B cell (primary cell): ENCODE measurements at regions not wholly inside any gene's neighbourhood (a gene's known extent, or its start where the extent isn't known, plus 50 kb on each side); places are given as distances from the start of the nearest gene placed in this dataset.

Source experiments
- ATAC-seq: fragments of 200-7000 bp; cut with Tn5 transposase; one replicate; pipeline ENCODE4 v1.10.0; 2021; ENCODE audit warnings: low read depth, mild to moderate bottlenecking, moderate number of reproducible peaks, moderate library complexity
- CTCF ChIA-PET: fragments of 350-600 bp; sonication (Branson Sonifier 250); formaldehyde crosslinking; loops from one replicate; lab custom pipeline; 2021; ENCODE audit warnings: antibody characterized with exemption, inconsistent platforms; lab: Charles Lee
- POLR2A ChIA-PET: fragments of 350-600 bp; sonication (Branson Sonifier 250); formaldehyde crosslinking; loops from one replicate; lab custom pipeline; 2021; ENCODE audit warnings: antibody characterized with exemption; lab: Charles Lee
- DNase-seq: peaks from one replicate; pipeline ENCODE4 v3.0.0; 2013
- H2AFZ ChIP-seq: 2 replicates; pipeline ENCODE4 v1.6.1; 2012; ENCODE audit warnings: mild to moderate bottlenecking, low read depth, low read length; ENCODE audit not compliant: insufficient read depth, poor library complexity, severe bottlenecking
- H3K27ac ChIP-seq, 2 donors: 1 replicate in 1 of 2; 2 replicates in 1 of 2; pipeline ENCODE4 v1.5.1; 2012 to 2013; ENCODE audit warnings: low read length in 2 of 2, mild to moderate bottlenecking in 2 of 2, moderate library complexity in 1 of 2
- H3K27me3 ChIP-seq, 4 experiments: fragments of 200-600 bp in 1 of 4; sonication (generic) in 1 of 4; replicated peaks in 1 of 4; 1 replicate in 2 of 4; 2 replicates in 2 of 4; pipeline versions ENCODE4 v1.6.1 to v1.7.0; 2013 to 2016; ENCODE audit warnings: low read length in 3 of 4, mild to moderate bottlenecking in 2 of 4, mixed read lengths in 1 of 4, moderate library complexity in 1 of 4; ENCODE audit not compliant: insufficient read depth in 4 of 4, control insufficient read depth in 3 of 4; ENCODE audit errors: control extremely low read depth in 1 of 4
- H3K36me3 ChIP-seq, 2 experiments: replicated peaks in 1 of 2; 1 replicate in 1 of 2; 2 replicates in 1 of 2; pipeline versions ENCODE4 v1.6.1 to v1.7.1; 2013; ENCODE audit warnings: low read length in 1 of 2; ENCODE audit not compliant: insufficient read depth in 2 of 2, control insufficient read depth in 1 of 2; ENCODE audit errors: control extremely low read depth in 1 of 2, extremely low read depth in 1 of 2
- H3K4me1 ChIP-seq, 2 donors: fragments of 200-600 bp in 1 of 2; sonication (generic) in 1 of 2; 1 replicate in 1 of 2; 2 replicates in 1 of 2; pipeline versions ENCODE4 v1.5.1 to v1.6.1; 2013 to 2017; ENCODE audit warnings: low read length in 2 of 2; ENCODE audit not compliant: control insufficient read depth in 2 of 2, insufficient read depth in 2 of 2
- H3K4me2 ChIP-seq: replicated peaks from 2 replicates; pipeline ENCODE3; 2012; ENCODE audit warnings: mild to moderate bottlenecking, low read depth, low read length; ENCODE audit not compliant: poor library complexity, severe bottlenecking
- H3K4me3 ChIP-seq, 5 experiments: fragments of 200-600 bp in 1 of 5; sonication (generic) in 1 of 5; 1 replicate in 3 of 5; 2 replicates in 2 of 5; pipeline versions ENCODE4 v1.5.1 to v1.7.0; 2011 to 2016; ENCODE audit warnings: low read length in 4 of 5, mild to moderate bottlenecking in 4 of 5, low read depth in 2 of 5, control low read depth in 1 of 5, moderate library complexity in 1 of 5; ENCODE audit not compliant: insufficient read depth in 1 of 5; ENCODE audit errors: control extremely low read depth in 1 of 5, extremely low read depth in 1 of 5
- H3K79me2 ChIP-seq: fragments of 200-600 bp; sonication (generic); one replicate; pipeline ENCODE4 v1.6.0; 2016; ENCODE audit warnings: low read length; ENCODE audit not compliant: control insufficient read depth, insufficient read depth
- H3K9ac ChIP-seq: fragments of 200-600 bp; sonication (generic); 2 replicates; pipeline ENCODE4 v1.6.1; 2017; ENCODE audit warnings: mild to moderate bottlenecking, low read length, moderate library complexity
- H3K9me3 ChIP-seq, 3 donors: one replicate each; pipeline versions ENCODE4 v1.6.1 to v1.7.1; 2013; ENCODE audit warnings: low read length in 2 of 3; ENCODE audit not compliant: control insufficient read depth in 2 of 3, insufficient read depth in 1 of 3; ENCODE audit errors: control extremely low read depth in 1 of 3
- H4K20me1 ChIP-seq: 2 replicates; pipeline ENCODE4 v1.6.0; 2012; ENCODE audit warnings: mild to moderate bottlenecking, low read length; ENCODE audit not compliant: insufficient read depth, control insufficient read depth, poor library complexity, severe bottlenecking
- H3K27ac Mint-ChIP-seq: one replicate; pipeline ENCODE4 v1.8.0; 2021; ENCODE audit warnings: mixed read lengths
- H3K27me3 Mint-ChIP-seq: one replicate; pipeline ENCODE4 v1.8.0; 2021; ENCODE audit warnings: mixed read lengths
- H3K4me1 Mint-ChIP-seq: one replicate; pipeline ENCODE4 v1.8.0; 2021; ENCODE audit warnings: mixed read lengths
- H3K4me3 Mint-ChIP-seq: one replicate; pipeline ENCODE4 v1.8.0; 2021; ENCODE audit warnings: mixed read lengths
- H3K9me3 Mint-ChIP-seq: one replicate; pipeline ENCODE4 v1.8.0; 2022; ENCODE audit warnings: mixed read lengths; ENCODE audit not compliant: insufficient read depth
- EZH2 ChIP-seq: IDR thresholded peaks from 2 replicates; pipeline ENCODE4 v1.6.1; 2012; ENCODE audit warnings: borderline replicate concordance, low read depth, mild to moderate bottlenecking, moderate library complexity, low read length; ENCODE audit not compliant: insufficient read depth, poor library complexity, severe bottlenecking
- WGBS: methylation state at CpG from one replicate; pipeline ENCODE4 v1.1.5; 2013; ENCODE audit warnings: missing lambda C conversion rate; ENCODE audit not compliant: insufficient coverage; 5-methylcytosine and 5-hydroxymethylcytosine counted together
- intact Hi-C: fragments of 100-400 bp; cut with micrococcal nuclease; formaldehyde crosslinking; loops from one replicate; pipeline ENCODE4 v1.10.0; 2022
- TF ChIP-seq, protein P1 (sequence below): fragments of 200-600 bp; IDR thresholded peaks from one replicate; pipeline ENCODE4 v1.8.0; 2022; ENCODE audit warnings: antibody characterized with exemption, mild to moderate bottlenecking

- peaks cover 0 to 4% (median 2%) of the 10 kb centered on the region in 3 donors for H3K9me3 ChIP-seq
- peak overlapping the region; percentile 70 for H3K4me2 ChIP-seq
- no peaks in the 10 kb centered on the region for H3K27me3 ChIP-seq
- Mint-ChIP-seq H3K9me3 (peaks cover 3% of the 10 kb centered on the region), H3K4me3 (peak overlapping the region; percentile 77), H3K4me1 (peaks cover 37% of the 10 kb centered on the region), H3K27ac (peak overlapping the region; percentile 92), H3K27me3 (no peaks in the 10 kb centered on the region)
- CTCF ChIA-PET = no interaction called here
- H3K9ac ChIP-seq = peak overlapping the region; percentile 59
- H4K20me1 ChIP-seq = no peaks in the 10 kb centered on the region
- ATAC-seq = no peak
- H2AFZ ChIP-seq = peak overlapping the region; percentile 62
- H3K27ac ChIP-seq = peak overlapping the region; percentile 43 to 85
- no peaks in the 10 kb centered on the region for H3K79me2 ChIP-seq
- TF ChIP-seq EZH2 = no peak
- TF ChIP-seq, protein P1, sequence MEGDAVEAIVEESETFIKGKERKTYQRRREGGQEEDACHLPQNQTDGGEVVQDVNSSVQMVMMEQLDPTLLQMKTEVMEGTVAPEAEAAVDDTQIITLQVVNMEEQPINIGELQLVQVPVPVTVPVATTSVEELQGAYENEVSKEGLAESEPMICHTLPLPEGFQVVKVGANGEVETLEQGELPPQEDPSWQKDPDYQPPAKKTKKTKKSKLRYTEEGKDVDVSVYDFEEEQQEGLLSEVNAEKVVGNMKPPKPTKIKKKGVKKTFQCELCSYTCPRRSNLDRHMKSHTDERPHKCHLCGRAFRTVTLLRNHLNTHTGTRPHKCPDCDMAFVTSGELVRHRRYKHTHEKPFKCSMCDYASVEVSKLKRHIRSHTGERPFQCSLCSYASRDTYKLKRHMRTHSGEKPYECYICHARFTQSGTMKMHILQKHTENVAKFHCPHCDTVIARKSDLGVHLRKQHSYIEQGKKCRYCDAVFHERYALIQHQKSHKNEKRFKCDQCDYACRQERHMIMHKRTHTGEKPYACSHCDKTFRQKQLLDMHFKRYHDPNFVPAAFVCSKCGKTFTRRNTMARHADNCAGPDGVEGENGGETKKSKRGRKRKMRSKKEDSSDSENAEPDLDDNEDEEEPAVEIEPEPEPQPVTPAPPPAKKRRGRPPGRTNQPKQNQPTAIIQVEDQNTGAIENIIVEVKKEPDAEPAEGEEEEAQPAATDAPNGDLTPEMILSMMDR = no peak
- intact Hi-C loops = no loop called here
- POLR2A ChIA-PET = no interaction called here
- H3K36me3 ChIP-seq = no peaks in the 10 kb centered on the region
- peak overlapping the region in 2 of 5 experiments; percentile 5 to 55 for H3K4me3 ChIP-seq
- no peak for DNase-seq
- WGBS = no CpG with 5 or more reads among the region's 2 CpGs
- H3K4me1 ChIP-seq = peaks cover 20 to 25% of the 10 kb centered on the region in 2 donors
These were observed 284.2 kb downstream of the C3orf38 start for GRCh38 chr3:88434001-88434400.

DNA sequence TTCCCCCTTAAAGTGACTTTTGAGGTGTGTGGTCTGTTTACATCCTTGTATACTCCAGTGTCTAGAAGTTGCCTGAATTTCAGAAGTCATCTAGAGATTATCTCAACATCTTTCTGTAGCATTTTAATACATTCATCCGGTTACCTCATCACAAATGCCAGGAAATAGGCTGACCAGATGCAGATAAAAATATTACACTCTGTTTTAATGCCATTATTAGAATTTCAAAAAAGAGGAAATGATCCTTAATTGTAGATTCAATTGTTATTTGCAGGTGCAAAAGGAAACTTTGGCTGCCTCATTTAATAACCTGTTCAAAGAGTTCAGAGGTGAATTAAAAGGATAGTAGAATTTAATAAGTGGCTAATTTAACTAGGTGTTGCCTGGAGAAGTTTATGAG, 290.9 kb downstream of the C3orf38 start:
- H3K27ac ChIP-seq = peak overlapping the region in 1 of 2 donors; percentile 55
- no peaks in the 10 kb centered on the region for H3K79me2 ChIP-seq
- CTCF ChIA-PET = no interaction called here
- peaks cover 8 to 20% of the 10 kb centered on the region in 2 donors for H3K4me1 ChIP-seq
- peak; percentile 10 for ATAC-seq
- peak overlapping the region; percentile 78 for H3K4me3 Mint-ChIP-seq
- POLR2A ChIA-PET = no interaction called here
- H3K4me2 ChIP-seq = peak overlapping the region; percentile 57
- H2AFZ ChIP-seq = peak overlapping the region; percentile 34
- H3K36me3 ChIP-seq = no peaks in the 10 kb centered on the region
- no peaks in the 10 kb centered on the region for H3K27me3 Mint-ChIP-seq
- peak overlapping the region in 1 of 5 experiments; percentile 21 for H3K4me3 ChIP-seq
- H3K9me3 Mint-ChIP-seq = peaks cover 6% of the 10 kb centered on the region
- peak overlapping the region; percentile 22 for H3K9ac ChIP-seq
- H4K20me1 ChIP-seq = no peaks in the 10 kb centered on the region
- no CpG with 5 or more reads among the region's 1 CpG for WGBS
- H3K27ac Mint-ChIP-seq = peak overlapping the region; percentile 66
- TF ChIP-seq, protein P1 = no peak
- TF ChIP-seq EZH2 = no peak
- DNase-seq = peak; percentile 15
- no peaks in the 10 kb centered on the region for H3K27me3 ChIP-seq
- intact Hi-C loops = no loop called here
- H3K9me3 ChIP-seq = no peaks in the 10 kb centered on the region
- H3K4me1 Mint-ChIP-seq = peaks cover 44% of the 10 kb centered on the region
